ENCODE measurements at regions not wholly inside any gene's neighbourhood (a gene's known extent, or its start where the extent isn't known, plus 50 kb on each side); places are given as distances from the start of the nearest gene placed in this dataset.

DNA sequence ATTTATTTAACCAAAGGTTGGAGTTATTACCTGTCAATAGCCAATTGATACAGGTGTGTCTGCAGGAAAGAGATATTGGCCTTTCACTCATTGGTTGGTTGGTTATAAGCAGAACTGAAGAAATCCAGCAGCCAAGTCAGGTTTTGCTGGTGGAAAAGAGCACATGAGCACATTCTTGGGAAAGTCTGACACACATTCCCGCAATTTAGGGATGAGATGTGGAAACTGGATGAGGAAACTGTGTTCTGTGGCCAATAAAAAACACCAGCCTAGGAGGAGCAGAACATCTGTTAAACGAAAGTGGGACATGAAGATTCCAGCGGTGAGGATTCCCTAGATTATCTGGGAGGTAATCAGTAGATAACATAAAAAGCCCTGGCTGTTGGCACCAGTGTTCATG lies 567.4 kb upstream of the CPEB2 start:
- Histone ChIP-seq H3K4me2 (no peak overlapping the region), H3K27ac (ENCODE audit: low read depth) (no peak overlapping the region), H3K9me2 (ENCODE audit: insufficient read depth) (0 out of 2 replicates have a peak, but pooled peaks cover 2% of the 10 kb centered on the region), H3K4me3 (no peak overlapping the region), H4K20me1 (replicated peaks; ENCODE audit: insufficient read depth) (no peaks in the 10 kb centered on the region), H3K79me2 (replicated peaks; ENCODE audit: insufficient read depth) (no peaks in the 10 kb centered on the region), H2AFZ (no peak overlapping the region), H3K4me1 (ENCODE audit: insufficient read depth) (no peaks in the 10 kb centered on the region), H3K36me3 (ENCODE audit: insufficient read depth) (no peaks in the 10 kb centered on the region), H3F3A (replicated peaks; ENCODE audit: low read depth) (no peaks in the 10 kb centered on the region), H3K27me3 (ENCODE audit: insufficient read depth) (no peaks in the 10 kb centered on the region)
- no peaks in the 10 kb centered on the region for H3K27me3 Mint-ChIP-seq (ENCODE audit: insufficient read depth, low read depth, poor library complexity)
- ATAC-seq, result no peak
- H3K27ac Mint-ChIP-seq, result no peak overlapping the region
- DNase-seq (ENCODE audit: low spot score), result no peak
- H3K36me3 Mint-ChIP-seq (ENCODE audit: low read depth), result no peaks in the 10 kb centered on the region
- TF ChIP-seq CTCF (conservative IDR thresholded peaks at IDR 0.05; ENCODE audit: low read depth in 2 of 2) (no peak), JUNB (IDR thresholded peaks at IDR 0.05; ENCODE audit: unreplicated experiment) (no peak), EZH2 (IDR thresholded peaks at IDR 0.05; ENCODE audit: low read depth, unreplicated experiment) (no peak), ZNF114 (CRISPR knock-in tag; IDR thresholded peaks at IDR 0.05) (no peak), EZH2phosphoT487 (IDR thresholded peaks at IDR 0.05; ENCODE audit: unreplicated experiment) (no peak), REST (IDR thresholded peaks at IDR 0.05; ENCODE audit: unreplicated experiment) (no peak), CREB1 (CRISPR knock-in tag; IDR thresholded peaks at IDR 0.05; ENCODE audit: low read depth) (no peak), STAT1 (IDR thresholded peaks at IDR 0.05; ENCODE audit: unreplicated experiment) (no peak), POLR2AphosphoS5 (IDR thresholded peaks at IDR 0.05; ENCODE audit: low read depth) (no peak), NANOG (IDR thresholded peaks at IDR 0.05; ENCODE audit: borderline replicate concordance) (no peak), ZNF331 (CRISPR knock-in tag; IDR thresholded peaks at IDR 0.05; ENCODE audit: low read depth) (no peak)
- TF ChIP-seq, protein P1, sequence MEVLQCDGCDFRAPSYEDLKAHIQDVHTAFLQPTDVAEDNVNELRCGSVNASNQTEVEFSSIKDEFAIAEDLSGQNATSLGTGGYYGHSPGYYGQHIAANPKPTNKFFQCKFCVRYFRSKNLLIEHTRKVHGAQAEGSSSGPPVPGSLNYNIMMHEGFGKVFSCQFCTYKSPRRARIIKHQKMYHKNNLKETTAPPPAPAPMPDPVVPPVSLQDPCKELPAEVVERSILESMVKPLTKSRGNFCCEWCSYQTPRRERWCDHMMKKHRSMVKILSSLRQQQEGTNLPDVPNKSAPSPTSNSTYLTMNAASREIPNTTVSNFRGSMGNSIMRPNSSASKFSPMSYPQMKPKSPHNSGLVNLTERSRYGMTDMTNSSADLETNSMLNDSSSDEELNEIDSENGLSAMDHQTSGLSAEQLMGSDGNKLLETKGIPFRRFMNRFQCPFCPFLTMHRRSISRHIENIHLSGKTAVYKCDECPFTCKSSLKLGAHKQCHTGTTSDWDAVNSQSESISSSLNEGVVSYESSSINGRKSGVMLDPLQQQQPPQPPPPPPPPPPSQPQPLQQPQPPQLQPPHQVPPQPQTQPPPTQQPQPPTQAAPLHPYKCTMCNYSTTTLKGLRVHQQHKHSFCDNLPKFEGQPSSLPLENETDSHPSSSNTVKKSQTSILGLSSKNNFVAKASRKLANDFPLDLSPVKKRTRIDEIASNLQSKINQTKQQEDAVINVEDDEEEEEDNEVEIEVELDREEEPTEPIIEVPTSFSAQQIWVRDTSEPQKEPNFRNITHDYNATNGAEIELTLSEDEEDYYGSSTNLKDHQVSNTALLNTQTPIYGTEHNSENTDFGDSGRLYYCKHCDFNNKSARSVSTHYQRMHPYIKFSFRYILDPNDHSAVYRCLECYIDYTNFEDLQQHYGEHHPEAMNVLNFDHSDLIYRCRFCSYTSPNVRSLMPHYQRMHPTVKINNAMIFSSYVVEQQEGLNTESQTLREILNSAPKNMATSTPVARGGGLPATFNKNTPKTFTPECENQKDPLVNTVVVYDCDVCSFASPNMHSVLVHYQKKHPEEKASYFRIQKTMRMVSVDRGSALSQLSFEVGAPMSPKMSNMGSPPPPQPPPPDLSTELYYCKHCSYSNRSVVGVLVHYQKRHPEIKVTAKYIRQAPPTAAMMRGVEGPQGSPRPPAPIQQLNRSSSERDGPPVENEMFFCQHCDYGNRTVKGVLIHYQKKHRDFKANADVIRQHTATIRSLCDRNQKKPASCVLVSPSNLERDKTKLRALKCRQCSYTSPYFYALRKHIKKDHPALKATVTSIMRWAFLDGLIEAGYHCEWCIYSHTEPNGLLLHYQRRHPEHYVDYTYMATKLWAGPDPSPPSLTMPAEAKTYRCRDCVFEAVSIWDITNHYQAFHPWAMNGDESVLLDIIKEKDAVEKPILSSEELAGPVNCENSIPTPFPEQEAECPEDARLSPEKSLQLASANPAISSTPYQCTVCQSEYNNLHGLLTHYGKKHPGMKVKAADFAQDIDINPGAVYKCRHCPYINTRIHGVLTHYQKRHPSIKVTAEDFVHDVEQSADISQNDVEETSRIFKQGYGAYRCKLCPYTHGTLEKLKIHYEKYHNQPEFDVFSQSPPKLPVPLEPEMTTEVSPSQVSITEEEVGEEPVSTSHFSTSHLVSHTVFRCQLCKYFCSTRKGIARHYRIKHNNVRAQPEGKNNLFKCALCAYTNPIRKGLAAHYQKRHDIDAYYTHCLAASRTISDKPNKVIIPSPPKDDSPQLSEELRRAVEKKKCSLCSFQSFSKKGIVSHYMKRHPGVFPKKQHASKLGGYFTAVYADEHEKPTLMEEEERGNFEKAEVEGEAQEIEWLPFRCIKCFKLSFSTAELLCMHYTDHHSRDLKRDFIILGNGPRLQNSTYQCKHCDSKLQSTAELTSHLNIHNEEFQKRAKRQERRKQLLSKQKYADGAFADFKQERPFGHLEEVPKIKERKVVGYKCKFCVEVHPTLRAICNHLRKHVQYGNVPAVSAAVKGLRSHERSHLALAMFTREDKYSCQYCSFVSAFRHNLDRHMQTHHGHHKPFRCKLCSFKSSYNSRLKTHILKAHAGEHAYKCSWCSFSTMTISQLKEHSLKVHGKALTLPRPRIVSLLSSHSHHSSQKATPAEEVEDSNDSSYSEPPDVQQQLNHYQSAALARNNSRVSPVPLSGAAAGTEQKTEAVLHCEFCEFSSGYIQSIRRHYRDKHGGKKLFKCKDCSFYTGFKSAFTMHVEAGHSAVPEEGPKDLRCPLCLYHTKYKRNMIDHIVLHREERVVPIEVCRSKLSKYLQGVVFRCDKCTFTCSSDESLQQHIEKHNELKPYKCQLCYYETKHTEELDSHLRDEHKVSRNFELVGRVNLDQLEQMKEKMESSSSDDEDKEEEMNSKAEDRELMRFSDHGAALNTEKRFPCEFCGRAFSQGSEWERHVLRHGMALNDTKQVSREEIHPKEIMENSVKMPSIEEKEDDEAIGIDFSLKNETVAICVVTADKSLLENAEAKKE (CRISPR knock-in tag; IDR thresholded peaks at IDR 0.05), result no peak
- TF ChIP-seq, protein P2, sequence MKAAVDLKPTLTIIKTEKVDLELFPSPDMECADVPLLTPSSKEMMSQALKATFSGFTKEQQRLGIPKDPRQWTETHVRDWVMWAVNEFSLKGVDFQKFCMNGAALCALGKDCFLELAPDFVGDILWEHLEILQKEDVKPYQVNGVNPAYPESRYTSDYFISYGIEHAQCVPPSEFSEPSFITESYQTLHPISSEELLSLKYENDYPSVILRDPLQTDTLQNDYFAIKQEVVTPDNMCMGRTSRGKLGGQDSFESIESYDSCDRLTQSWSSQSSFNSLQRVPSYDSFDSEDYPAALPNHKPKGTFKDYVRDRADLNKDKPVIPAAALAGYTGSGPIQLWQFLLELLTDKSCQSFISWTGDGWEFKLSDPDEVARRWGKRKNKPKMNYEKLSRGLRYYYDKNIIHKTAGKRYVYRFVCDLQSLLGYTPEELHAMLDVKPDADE (IDR thresholded peaks at IDR 0.05), result no peak
- no peaks in the 10 kb centered on the region; the same call in 2 of the 3 replicates for H3K9me3 Mint-ChIP-seq
- no peak overlapping the region for H3K4me3 Mint-ChIP-seq
- peaks cover 3% of the 10 kb centered on the region; the same call in 1 of the 3 replicates for H3K4me1 Mint-ChIP-seq

Data from GM23338 (cell line).